ENCODE measurements at regions not wholly inside any gene's neighbourhood (a gene's known extent, or its start where the extent isn't known, plus 50 kb on each side); places are given as distances from the start of the nearest gene placed in this dataset.

GRCh38 chr17:63314761-63315160, 131.3 kb downstream of the CYB561 start:
- H4K8ac ChIP-seq (replicated peaks; ENCODE audit: insufficient read length, low read depth, low read length) = no peak overlapping the region
- H3K79me1 ChIP-seq (ENCODE audit: insufficient read depth, low read depth, low read length, poor library complexity, severe bottlenecking) = no peaks in the 10 kb centered on the region
- no peaks in the 10 kb centered on the region for H3K79me2 ChIP-seq (ENCODE audit: insufficient read depth, low read length)
- Mint-ChIP-seq H3K4me3 (no peak overlapping the region), H3K27me3 (ENCODE audit: low read depth) (no peaks in the 10 kb centered on the region), H3K27ac (no peak overlapping the region), H3K36me3 (ENCODE audit: insufficient read depth in 1 of 3, low read depth in 3 of 3) (no peaks in the 10 kb centered on the region; a peak in 1 of 7 replicates), H3K9me3 (no peaks in the 10 kb centered on the region; a peak in 1 of 5 replicates), H3K4me1 (no peaks in the 10 kb centered on the region)
- no peaks in the 10 kb centered on the region for H3K23me2 ChIP-seq (ENCODE audit: insufficient read length, low read depth, low read length, poor library complexity, severe bottlenecking)
- H3K27ac ChIP-seq (ENCODE audit: insufficient read length, low read depth, low read length) = no peak overlapping the region
- no peak overlapping the region for H3K9ac ChIP-seq (ENCODE audit: extremely low read depth, insufficient read length, low read length)
- no peak for TF ChIP-seq CTCF (conservative IDR thresholded peaks at IDR 0.05)
- H3K4me2 ChIP-seq (ENCODE audit: insufficient read depth, insufficient read length, low read length) = no peak overlapping the region
- no peak overlapping the region for H4K5ac ChIP-seq (ENCODE audit: insufficient read length, low read depth, low read length)
- H3T11ph ChIP-seq (ENCODE audit: low read length) = no peak overlapping the region
- H2BK15ac ChIP-seq (ENCODE audit: low read depth, low read length) = no peak overlapping the region
- no peak overlapping the region for H2AK5ac ChIP-seq (ENCODE audit: insufficient read length, low read length)
- H3K23ac ChIP-seq (ENCODE audit: insufficient read length, low read depth, low read length) = no peak overlapping the region
- no peak overlapping the region for H2AFZ ChIP-seq (ENCODE audit: low read length)
- H3K14ac ChIP-seq (ENCODE audit: insufficient read depth, low read length) = no peak overlapping the region
- H2BK20ac ChIP-seq (ENCODE audit: low read depth, low read length, poor library complexity, severe bottlenecking) = no peak overlapping the region
- H3K27me3 ChIP-seq (ENCODE audit: insufficient read depth, low read length) = peaks cover 2% of the 10 kb centered on the region; the same call in 1 of the 2 replicates
- no peaks in the 10 kb centered on the region for H4K20me1 ChIP-seq (ENCODE audit: control insufficient read depth, insufficient read depth, insufficient read length)
- no CpG with 5 or more reads among the region's 10 CpGs for WGBS (ENCODE audit: extremely low coverage, insufficient read length, low lambda C conversion rate)
- no peak overlapping the region for H2BK120ac ChIP-seq (ENCODE audit: low read depth, low read length, poor library complexity, severe bottlenecking)
- no peak overlapping the region for H3K56ac ChIP-seq (ENCODE audit: insufficient read length, low read depth, low read length)
- DNase-seq = no peak
- H3K9me3 ChIP-seq (ENCODE audit: control insufficient read depth, low read depth, low read length) = no peaks in the 10 kb centered on the region
- no peak overlapping the region for H3K18ac ChIP-seq (ENCODE audit: insufficient read length, low read depth, low read length)
- H4K91ac ChIP-seq (ENCODE audit: insufficient read length, low read depth, low read length) = no peak overlapping the region
- no peak overlapping the region for H2BK5ac ChIP-seq (ENCODE audit: insufficient read length, low read length)
- no peak overlapping the region for H2BK12ac ChIP-seq (ENCODE audit: insufficient read length, low read depth, low read length)
- H3K4me1 ChIP-seq (ENCODE audit: insufficient read depth, low read length) = no peaks in the 10 kb centered on the region
- no peak overlapping the region for H3K4ac ChIP-seq (ENCODE audit: low read depth, low read length)
